GM12878 (cell line): ENCODE measurements at regions not wholly inside any gene's neighbourhood (a gene's known extent, or its start where the extent isn't known, plus 50 kb on each side); places are given as distances from the start of the nearest gene placed in this dataset.

Experiments
- ATAC-seq: fragments of 200-7000 bp; cut with Tn5 transposase; 3 replicates; pipeline ENCODE4 v1.9.1; 2020; ENCODE audit warnings: mild to moderate bottlenecking, moderate library complexity
- BruUV-seq: library from RNA; stranded (reverse); fragments of 400-500 nt; replicated peaks from 2 replicates; lab custom pipeline; 2021; lab: Mats Ljungman, UMichigan
- CTCF ChIA-PET: fragments of 300-600 bp; sonication (Branson Sonifier 250); formaldehyde crosslinking; extraction: SDS; loops from one replicate; lab custom pipeline; 2021; ENCODE audit warnings: inconsistent platforms; lab: Yijun Ruan, JAX
- POLR2A ChIA-PET: fragments of 350-600 bp; formaldehyde crosslinking; extraction: SDS; loops from one replicate; lab custom pipeline; 2021; ENCODE audit warnings: inconsistent platforms; lab: Charles Lee
- RAD21 ChIA-PET: fragments of 300-600 bp; sonication (Branson Sonifier 250); formaldehyde crosslinking; loops from one replicate; lab custom pipeline; 2023; ENCODE audit warnings: antibody characterized with exemption; ENCODE audit not compliant: unreplicated experiment; lab: Charles Lee
- SMC1A ChIA-PET: fragments of 300-600 bp; sonication (Branson Sonifier 250); formaldehyde crosslinking; loops from one replicate; lab custom pipeline; 2023; ENCODE audit not compliant: unreplicated experiment, uncharacterized antibody; lab: Charles Lee
- DNase-seq: peaks from one replicate; pipeline ENCODE4 v3.0.0-alpha.2; 2011; ENCODE audit warnings: low read depth, low spot score
- FAIRE-seq: peaks from 3 replicates; lab custom pipeline; 2011; peaks lifted over from hg19 to GRCh38; lab: Jason Lieb, UNC
- H2AFZ ChIP-seq: 2 replicates; pipeline ENCODE4 v1.6.0; 2011; ENCODE audit warnings: low read depth, low read length, control low read depth; ENCODE audit not compliant: control insufficient read depth
- H3K27ac ChIP-seq: 2 replicates; pipeline ENCODE4 v1.5.1; 2011; ENCODE audit warnings: control low read depth; ENCODE audit not compliant: control insufficient read depth, insufficient read depth
- H3K27me3 ChIP-seq, 2 experiments: replicated peaks in 1 of 2; 2 replicates each; pipeline versions ENCODE4 v1.6.0 to v1.6.1; 2011; ENCODE audit warnings: low read length in 1 of 2; ENCODE audit not compliant: control insufficient read depth in 2 of 2, insufficient read depth in 2 of 2
- H3K36me3 ChIP-seq, 2 experiments: 2 replicates each; pipeline ENCODE4 v1.5.1; 2011; ENCODE audit warnings: low read length in 1 of 2; ENCODE audit not compliant: control insufficient read depth in 2 of 2, insufficient read depth in 2 of 2
- H3K4me1 ChIP-seq: 2 replicates; pipeline ENCODE4 v1.6.1; 2011; ENCODE audit warnings: mild to moderate bottlenecking, low read length, moderate library complexity, mixed read lengths; ENCODE audit not compliant: control insufficient read depth, insufficient read depth
- H3K4me2 ChIP-seq: 2 replicates; pipeline ENCODE4 v1.6.0; 2011; ENCODE audit warnings: control low read depth; ENCODE audit not compliant: control insufficient read depth, insufficient read depth
- H3K4me3 ChIP-seq: fragments of 200-600 bp; sonication (generic); 2 replicates; pipeline ENCODE4 v1.5.1; 2016
- H3K79me2 ChIP-seq: 2 replicates; pipeline ENCODE4 v1.6.0; 2011; ENCODE audit warnings: low read length; ENCODE audit not compliant: control insufficient read depth, insufficient read depth
- H3K9ac ChIP-seq: 2 replicates; pipeline ENCODE4 v1.8.0; 2011; ENCODE audit warnings: low read length, control low read depth, mixed read lengths; ENCODE audit not compliant: control insufficient read depth, insufficient read depth
- H3K9me3 ChIP-seq: replicated peaks from 3 replicates; pipeline ENCODE4 v1.5.1; 2011; ENCODE audit warnings: mild to moderate bottlenecking, low read length; ENCODE audit not compliant: control insufficient read depth, insufficient read depth
- H4K20me1 ChIP-seq: 2 replicates; pipeline ENCODE4 v1.6.0; 2011; ENCODE audit not compliant: control insufficient read depth, insufficient read depth
- BACH1 ChIP-seq: fragments of 450-650 bp; IDR thresholded peaks from 2 replicates; pipeline ENCODE4 v1.6.1; 2017; ENCODE audit warnings: mild to moderate bottlenecking, borderline replicate concordance
- CBFB ChIP-seq: IDR thresholded peaks from 2 replicates; pipeline ENCODE4 v1.6.1; 2016; ENCODE audit warnings: antibody characterized with exemption, low read depth
- CHD1 ChIP-seq: IDR thresholded peaks from 2 replicates; pipeline ENCODE4 v1.6.1; 2012; ENCODE audit warnings: low read depth, low read length, improper control_type of control experiment
- CREB1 ChIP-seq: IDR thresholded peaks from 2 replicates; pipeline ENCODE4 v1.6.1; 2012; ENCODE audit warnings: low read depth, mild to moderate bottlenecking, inconsistent platforms
- DPF2 ChIP-seq: fragments of 450-650 bp; IDR thresholded peaks from 2 replicates; pipeline ENCODE4 v1.6.1; 2017; ENCODE audit warnings: mild to moderate bottlenecking
- EED ChIP-seq: sonication (generic); IDR thresholded peaks from 2 replicates; pipeline ENCODE4 v1.6.1; 2016; ENCODE audit warnings: antibody characterized with exemption, low read depth
- FOXK2 ChIP-seq: fragments of 450-650 bp; IDR thresholded peaks from 2 replicates; pipeline ENCODE4 v1.6.1; 2017; ENCODE audit warnings: mild to moderate bottlenecking, moderate library complexity
- FOXM1 ChIP-seq: IDR thresholded peaks from 2 replicates; pipeline ENCODE4 v1.6.1; 2012; ENCODE audit warnings: low read depth, mild to moderate bottlenecking, inconsistent platforms, low read length, moderate library complexity
- LARP7 ChIP-seq: fragments of 450-650 bp; IDR thresholded peaks from 2 replicates; pipeline ENCODE4 v1.6.1; 2017; ENCODE audit warnings: mild to moderate bottlenecking
- MYC ChIP-seq: IDR thresholded peaks from 2 replicates; pipeline ENCODE4 v1.6.1; 2011; ENCODE audit warnings: mild to moderate bottlenecking, low read length, moderate library complexity, inconsistent platforms; ENCODE audit not compliant: insufficient read depth, insufficient replicate concordance, insufficient read length, severe bottlenecking
- NFYA ChIP-seq: IDR thresholded peaks from 2 replicates; pipeline ENCODE4 v1.6.1; 2011; ENCODE audit warnings: low read depth, mild to moderate bottlenecking, low read length, improper control_type of control experiment, borderline replicate concordance
- RUNX3 ChIP-seq: IDR thresholded peaks from 2 replicates; pipeline ENCODE4 v1.6.1; 2012; ENCODE audit warnings: low read length, inconsistent platforms
- STAT3 ChIP-seq: IDR thresholded peaks from 2 replicates; pipeline ENCODE4 v1.6.1; 2011; ENCODE audit warnings: low read depth, low read length, improper control_type of control experiment
- TARDBP ChIP-seq: IDR thresholded peaks from 2 replicates; pipeline ENCODE4 v1.6.1; 2016; ENCODE audit warnings: borderline replicate concordance
- WRNIP1 ChIP-seq: IDR thresholded peaks from 2 replicates; pipeline ENCODE4 v1.6.1; 2011; ENCODE audit warnings: low read depth, low read length, improper control_type of control experiment, borderline replicate concordance
- ZBED1 ChIP-seq: IDR thresholded peaks from 2 replicates; pipeline ENCODE4 v1.6.1; 2016; ENCODE audit warnings: borderline replicate concordance
- WGBS: methylation state at CpG from one replicate; pipeline ENCODE4 v1.1.6; 2016; ENCODE audit warnings: low lambda C conversion rate; ENCODE audit not compliant: insufficient replicate concordance, insufficient coverage; ENCODE audit errors: missing lambda C conversion rate; 5-methylcytosine and 5-hydroxymethylcytosine counted together
- in situ Hi-C: fragments of 300-500 bp; cut with MboI; formaldehyde crosslinking; loops from 9 replicates; pipeline ENCODE4 v1.14.3; 2018; ENCODE audit warnings: mixed read lengths
- intact Hi-C: fragments of 100-400 bp; cut with micrococcal nuclease; formaldehyde crosslinking; loops from one replicate; pipeline ENCODE4 v1.14.2; 2022; ENCODE audit not compliant: unreplicated experiment
- TF ChIP-seq, protein P1 (sequence below): fragments of 450-650 bp; IDR thresholded peaks from 2 replicates; pipeline ENCODE4 v1.6.1; 2018; ENCODE audit warnings: borderline replicate concordance, mild to moderate bottlenecking; ENCODE audit not compliant: partially characterized antibody
- TF ChIP-seq, protein P2 (sequence below): fragments of 450-650 bp; formaldehyde crosslinking; IDR thresholded peaks from 2 replicates; pipeline ENCODE4 v1.4.0; 2020; ENCODE audit warnings: mild to moderate bottlenecking, moderate library complexity
- TF ChIP-seq, protein P3 (sequence below): IDR thresholded peaks from 2 replicates; pipeline ENCODE4 v1.6.1; 2012; ENCODE audit warnings: low read depth, low read length, improper control_type of control experiment

DNA sequence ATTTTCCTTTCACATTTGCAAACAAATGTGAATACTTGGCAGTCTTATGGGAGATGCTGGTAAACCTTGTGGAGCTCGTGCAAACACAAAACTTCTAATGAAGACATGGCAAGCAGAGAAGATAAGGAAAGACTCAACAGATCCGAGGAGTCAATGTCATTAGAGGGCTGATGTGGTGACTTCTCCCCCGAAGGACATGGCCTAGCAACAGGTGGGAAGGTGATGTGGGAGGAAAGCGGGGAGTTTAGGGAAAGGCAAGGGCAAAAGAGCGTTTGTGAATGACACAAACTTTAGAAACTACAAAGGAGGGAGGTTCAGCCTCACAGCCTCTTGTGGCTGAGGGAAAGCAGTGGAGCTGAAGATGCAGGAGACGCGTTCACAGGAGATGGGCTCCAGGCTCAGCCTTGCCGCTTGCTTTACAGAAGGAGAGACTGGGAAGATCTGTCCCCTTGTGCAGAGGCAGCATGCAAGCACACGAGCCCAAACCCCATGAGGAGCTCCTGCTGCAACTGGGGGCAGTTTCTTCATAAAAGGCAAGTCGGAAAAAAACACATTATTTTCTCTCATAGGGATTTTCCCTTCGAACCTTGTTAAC, 86.6 kb downstream of the SOWAHC start:
- H3K4me3 ChIP-seq: no peak overlapping the region
- H3K9me3 ChIP-seq: no peaks in the 10 kb centered on the region
- WGBS: 28% methylated on average over 11 of the region's 11 CpGs
- H3K4me1 ChIP-seq: no peaks in the 10 kb centered on the region
- no peaks in the 10 kb centered on the region for H4K20me1 ChIP-seq
- no peaks in the 10 kb centered on the region for H3K79me2 ChIP-seq
- no peaks in the 10 kb centered on the region; a peak in 2 of 4 replicates for H3K27me3 ChIP-seq
- BruUV-seq: no TSS peak
- no peak for ATAC-seq
- SMC1A ChIA-PET: no interaction called here
- H3K9ac ChIP-seq: no peak overlapping the region
- H3K27ac ChIP-seq: no peak overlapping the region
- in situ Hi-C loops (no loop called here), intact Hi-C loops (no loop called here)
- no peak for FAIRE-seq
- no peaks in the 10 kb centered on the region for H3K36me3 ChIP-seq
- RAD21 ChIA-PET: no interaction called here
- CTCF ChIA-PET: interaction anchor here (0.6 kb wide), 1 partner anchor 91 kb away, joined by 3 read pairs; no protein-coding TSS in a partner anchor
- H2AFZ ChIP-seq: no peak overlapping the region
- POLR2A ChIA-PET: no interaction called here
- H3K4me2 ChIP-seq: no peak overlapping the region
- DNase-seq: no peak
- TF ChIP-seq CBFB (no peak), STAT3 (no peak), BACH1 (no peak), FOXM1 (no peak), TARDBP (no peak), CREB1 (no peak), DPF2 (no peak), ZBED1 (no peak), MYC (no peak), LARP7 (no peak), CHD1 (no peak), RUNX3 (no peak), WRNIP1 (no peak), FOXK2 (no peak), EED (no peak), NFYA (no peak)
- TF ChIP-seq, protein P1, sequence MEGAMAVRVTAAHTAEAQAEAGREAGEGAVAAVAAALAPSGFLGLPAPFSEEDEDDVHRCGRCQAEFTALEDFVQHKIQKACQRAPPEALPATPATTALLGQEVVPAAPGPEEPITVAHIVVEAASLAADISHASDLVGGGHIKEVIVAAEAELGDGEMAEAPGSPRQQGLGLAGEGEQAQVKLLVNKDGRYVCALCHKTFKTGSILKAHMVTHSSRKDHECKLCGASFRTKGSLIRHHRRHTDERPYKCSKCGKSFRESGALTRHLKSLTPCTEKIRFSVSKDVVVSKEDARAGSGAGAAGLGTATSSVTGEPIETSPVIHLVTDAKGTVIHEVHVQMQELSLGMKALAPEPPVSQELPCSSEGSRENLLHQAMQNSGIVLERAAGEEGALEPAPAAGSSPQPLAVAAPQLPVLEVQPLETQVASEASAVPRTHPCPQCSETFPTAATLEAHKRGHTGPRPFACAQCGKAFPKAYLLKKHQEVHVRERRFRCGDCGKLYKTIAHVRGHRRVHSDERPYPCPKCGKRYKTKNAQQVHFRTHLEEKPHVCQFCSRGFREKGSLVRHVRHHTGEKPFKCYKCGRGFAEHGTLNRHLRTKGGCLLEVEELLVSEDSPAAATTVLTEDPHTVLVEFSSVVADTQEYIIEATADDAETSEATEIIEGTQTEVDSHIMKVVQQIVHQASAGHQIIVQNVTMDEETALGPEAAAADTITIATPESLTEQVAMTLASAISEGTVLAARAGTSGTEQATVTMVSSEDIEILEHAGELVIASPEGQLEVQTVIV: no peak
- TF ChIP-seq, protein P2, sequence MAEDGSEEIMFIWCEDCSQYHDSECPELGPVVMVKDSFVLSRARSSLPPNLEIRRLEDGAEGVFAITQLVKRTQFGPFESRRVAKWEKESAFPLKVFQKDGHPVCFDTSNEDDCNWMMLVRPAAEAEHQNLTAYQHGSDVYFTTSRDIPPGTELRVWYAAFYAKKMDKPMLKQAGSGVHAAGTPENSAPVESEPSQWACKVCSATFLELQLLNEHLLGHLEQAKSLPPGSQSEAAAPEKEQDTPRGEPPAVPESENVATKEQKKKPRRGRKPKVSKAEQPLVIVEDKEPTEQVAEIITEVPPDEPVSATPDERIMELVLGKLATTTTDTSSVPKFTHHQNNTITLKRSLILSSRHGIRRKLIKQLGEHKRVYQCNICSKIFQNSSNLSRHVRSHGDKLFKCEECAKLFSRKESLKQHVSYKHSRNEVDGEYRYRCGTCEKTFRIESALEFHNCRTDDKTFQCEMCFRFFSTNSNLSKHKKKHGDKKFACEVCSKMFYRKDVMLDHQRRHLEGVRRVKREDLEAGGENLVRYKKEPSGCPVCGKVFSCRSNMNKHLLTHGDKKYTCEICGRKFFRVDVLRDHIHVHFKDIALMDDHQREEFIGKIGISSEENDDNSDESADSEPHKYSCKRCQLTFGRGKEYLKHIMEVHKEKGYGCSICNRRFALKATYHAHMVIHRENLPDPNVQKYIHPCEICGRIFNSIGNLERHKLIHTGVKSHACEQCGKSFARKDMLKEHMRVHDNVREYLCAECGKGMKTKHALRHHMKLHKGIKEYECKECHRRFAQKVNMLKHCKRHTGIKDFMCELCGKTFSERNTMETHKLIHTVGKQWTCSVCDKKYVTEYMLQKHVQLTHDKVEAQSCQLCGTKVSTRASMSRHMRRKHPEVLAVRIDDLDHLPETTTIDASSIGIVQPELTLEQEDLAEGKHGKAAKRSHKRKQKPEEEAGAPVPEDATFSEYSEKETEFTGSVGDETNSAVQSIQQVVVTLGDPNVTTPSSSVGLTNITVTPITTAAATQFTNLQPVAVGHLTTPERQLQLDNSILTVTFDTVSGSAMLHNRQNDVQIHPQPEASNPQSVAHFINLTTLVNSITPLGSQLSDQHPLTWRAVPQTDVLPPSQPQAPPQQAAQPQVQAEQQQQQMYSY (CRISPR knock-in tag): no peak
- TF ChIP-seq, protein P3, sequence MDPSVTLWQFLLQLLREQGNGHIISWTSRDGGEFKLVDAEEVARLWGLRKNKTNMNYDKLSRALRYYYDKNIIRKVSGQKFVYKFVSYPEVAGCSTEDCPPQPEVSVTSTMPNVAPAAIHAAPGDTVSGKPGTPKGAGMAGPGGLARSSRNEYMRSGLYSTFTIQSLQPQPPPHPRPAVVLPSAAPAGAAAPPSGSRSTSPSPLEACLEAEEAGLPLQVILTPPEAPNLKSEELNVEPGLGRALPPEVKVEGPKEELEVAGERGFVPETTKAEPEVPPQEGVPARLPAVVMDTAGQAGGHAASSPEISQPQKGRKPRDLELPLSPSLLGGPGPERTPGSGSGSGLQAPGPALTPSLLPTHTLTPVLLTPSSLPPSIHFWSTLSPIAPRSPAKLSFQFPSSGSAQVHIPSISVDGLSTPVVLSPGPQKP: no peak
